HCT116 (cell line): ENCODE measurements at regions not wholly inside any gene's neighbourhood (a gene's known extent, or its start where the extent isn't known, plus 50 kb on each side); places are given as distances from the start of the nearest gene placed in this dataset.
A peak's percentile ranks its signal among the peaks of the same experiment; 100 is the strongest.

ENCODE experiments used
- ATAC-seq: fragments of 200-7000 bp; cut with Tn5 transposase; 2 replicates; pipeline ENCODE4 v1.9.1; 2020; ENCODE audit warnings: mild to moderate bottlenecking, moderate library complexity
- BruUV-seq: library from RNA; stranded (reverse); fragments of 400-500 nt; replicated peaks from 2 replicates; lab custom pipeline; 2021; lab: Mats Ljungman, UMichigan
- CTCF ChIA-PET: fragments of 300-600 bp; sonication (Branson Sonifier 250); formaldehyde crosslinking; loops from one replicate; lab custom pipeline; 2021; ENCODE audit warnings: antibody characterized with exemption; lab: Charles Lee
- POLR2A ChIA-PET: fragments of 300-600, 350-600 bp; sonication (Branson Sonifier 250); formaldehyde crosslinking; loops from one replicate; lab custom pipeline; 2021; ENCODE audit warnings: antibody characterized with exemption; lab: Charles Lee
- RAD21 ChIA-PET, 2 experiments: fragments of 300-600 bp; sonication (Branson Sonifier 250); formaldehyde crosslinking; loops; one replicate each; lab custom pipeline; 2023; ENCODE audit warnings: low total read pairs in 2 of 2; ENCODE audit not compliant: uncharacterized antibody in 2 of 2, unreplicated experiment in 2 of 2, low non-redundant PET in 1 of 2; lab: Charles Lee
- DNase-seq: peaks from one replicate; pipeline ENCODE4 v3.0.0-alpha.2; 2010; ENCODE audit warnings: low read depth, low spot score
- H2AFZ ChIP-seq: fragments of 200-600 bp; shearing (Covaris generic), sonication (generic); 2 replicates; pipeline ENCODE4 v1.6.1; 2017; ENCODE audit warnings: low read depth, mixed run types, mixed read lengths, antibody characterized with exemption, low read length; ENCODE audit not compliant: poor library complexity, severe bottlenecking
- H3K27ac ChIP-seq: 2 replicates; pipeline ENCODE4 v1.5.1; 2012; ENCODE audit warnings: low read depth, low read length
- H3K27me3 ChIP-seq: fragments of 200-600 bp; sonication (generic); 2 replicates; pipeline ENCODE4 v1.6.1; 2016; ENCODE audit warnings: mixed run types, low read length, mixed read lengths; ENCODE audit not compliant: insufficient read depth
- H3K36me3 ChIP-seq, 2 experiments: fragments of 200-500 bp in 1 of 2; fragments of 200-600 bp in 1 of 2; sonication (Bioruptor generic) in 1 of 2; sonication (generic) in 1 of 2; 2 replicates each; pipeline versions ENCODE4 v1.5.1 to v1.6.1; 2014 to 2016; ENCODE audit warnings: low read length in 2 of 2, inconsistent platforms in 1 of 2, mixed read lengths in 1 of 2, mixed run types in 1 of 2; ENCODE audit not compliant: insufficient read depth in 2 of 2, control insufficient read depth in 1 of 2
- H3K4me1 ChIP-seq, 2 experiments: fragments of 200-600 bp in 1 of 2; sonication (generic) in 1 of 2; 2 replicates each; pipeline versions ENCODE4 v1.5.1 to v1.6.1; 2012 to 2017; ENCODE audit warnings: low read length in 2 of 2, inconsistent platforms in 1 of 2, mild to moderate bottlenecking in 1 of 2, mixed read lengths in 1 of 2, mixed run types in 1 of 2, moderate library complexity in 1 of 2; ENCODE audit not compliant: insufficient read depth in 2 of 2, control insufficient read depth in 1 of 2
- H3K4me2 ChIP-seq: fragments of 200-600 bp; sonication (generic); 2 replicates; pipeline ENCODE4 v1.6.1; 2017; ENCODE audit warnings: mixed run types, low read length, mixed read lengths
- H3K4me3 ChIP-seq, 2 experiments: fragments of 200-600 bp in 1 of 2; sonication (generic) in 1 of 2; replicated peaks in 1 of 2; 2 replicates each; pipeline ENCODE4 v1.5.1; 2011 to 2016; ENCODE audit warnings: low read length in 2 of 2, control low read depth in 1 of 2, low read depth in 1 of 2, mild to moderate bottlenecking in 1 of 2, mixed read lengths in 1 of 2, mixed run types in 1 of 2
- H3K79me2 ChIP-seq: fragments of 200-600 bp; sonication (generic); 2 replicates; pipeline ENCODE4 v1.6.1; 2017; ENCODE audit warnings: mild to moderate bottlenecking, mixed run types, low read length, moderate library complexity, mixed read lengths; ENCODE audit not compliant: insufficient read depth
- H3K9ac ChIP-seq: fragments of 200-600 bp; sonication (generic); 2 replicates; pipeline ENCODE4 v1.6.1; 2016; ENCODE audit warnings: low read length, mixed read lengths
- H3K9me2 ChIP-seq: fragments of 200-600 bp; sonication (generic), shearing (Covaris generic); 2 replicates; pipeline ENCODE4 v1.6.1; 2017; ENCODE audit warnings: mixed run types, mild to moderate bottlenecking, moderate library complexity; ENCODE audit not compliant: insufficient read depth
- H3K9me3 ChIP-seq, 2 experiments: fragments of 200-500 bp in 1 of 2; fragments of 200-600 bp in 1 of 2; sonication (Bioruptor generic) in 1 of 2; sonication (generic) in 1 of 2; 2 replicates each; pipeline ENCODE4 v1.6.1; 2014 to 2017; ENCODE audit warnings: low read length in 2 of 2, mixed read lengths in 2 of 2, inconsistent platforms in 1 of 2, low read depth in 1 of 2, mild to moderate bottlenecking in 1 of 2, mixed run types in 1 of 2, moderate library complexity in 1 of 2; ENCODE audit not compliant: control insufficient read depth in 1 of 2, insufficient read depth in 1 of 2
- H4K20me1 ChIP-seq: fragments of 200-600 bp; sonication (generic), shearing (Covaris generic); 2 replicates; pipeline ENCODE4 v1.6.1; 2017; ENCODE audit warnings: mixed run types, mild to moderate bottlenecking, moderate library complexity; ENCODE audit not compliant: insufficient read depth
- ZNF274 ChIP-seq: fragments of 200-500 bp; sonication (Bioruptor generic); IDR thresholded peaks from 2 replicates; pipeline ENCODE4 v1.6.1; 2014; ENCODE audit warnings: mild to moderate bottlenecking, low read depth, low read length, inconsistent platforms
- intact Hi-C: fragments of 100-400 bp; cut with micrococcal nuclease; formaldehyde crosslinking; loops from 2 replicates; pipeline ENCODE4 v1.10.0; 2022
- TF ChIP-seq, protein P1 (sequence below): IDR thresholded peaks from 2 replicates; pipeline ENCODE4 v1.6.1; 2012; ENCODE audit warnings: low read depth

- Histone ChIP-seq H3K4me3 (no peak overlapping the region), H4K20me1 (no peaks in the 10 kb centered on the region), H2AFZ (no peak overlapping the region), H3K4me2 (no peak overlapping the region), H3K4me1 (no peaks in the 10 kb centered on the region), H3K27ac (no peak overlapping the region), H3K9me2 (no peaks in the 10 kb centered on the region), H3K79me2 (no peaks in the 10 kb centered on the region), H3K9me3 (no peaks in the 10 kb centered on the region), H3K27me3 (0 out of 2 replicates have a peak, but pooled peaks cover 4% of the 10 kb centered on the region), H3K36me3 (no peaks in the 10 kb centered on the region), H3K9ac (no peak overlapping the region)
- no TSS peak for BruUV-seq
- DNase-seq (no peak), ATAC-seq (peak; percentile 32; the same call in 1 of the 2 replicates)
- TF ChIP-seq ZNF274: no peak
- TF ChIP-seq, protein P1, sequence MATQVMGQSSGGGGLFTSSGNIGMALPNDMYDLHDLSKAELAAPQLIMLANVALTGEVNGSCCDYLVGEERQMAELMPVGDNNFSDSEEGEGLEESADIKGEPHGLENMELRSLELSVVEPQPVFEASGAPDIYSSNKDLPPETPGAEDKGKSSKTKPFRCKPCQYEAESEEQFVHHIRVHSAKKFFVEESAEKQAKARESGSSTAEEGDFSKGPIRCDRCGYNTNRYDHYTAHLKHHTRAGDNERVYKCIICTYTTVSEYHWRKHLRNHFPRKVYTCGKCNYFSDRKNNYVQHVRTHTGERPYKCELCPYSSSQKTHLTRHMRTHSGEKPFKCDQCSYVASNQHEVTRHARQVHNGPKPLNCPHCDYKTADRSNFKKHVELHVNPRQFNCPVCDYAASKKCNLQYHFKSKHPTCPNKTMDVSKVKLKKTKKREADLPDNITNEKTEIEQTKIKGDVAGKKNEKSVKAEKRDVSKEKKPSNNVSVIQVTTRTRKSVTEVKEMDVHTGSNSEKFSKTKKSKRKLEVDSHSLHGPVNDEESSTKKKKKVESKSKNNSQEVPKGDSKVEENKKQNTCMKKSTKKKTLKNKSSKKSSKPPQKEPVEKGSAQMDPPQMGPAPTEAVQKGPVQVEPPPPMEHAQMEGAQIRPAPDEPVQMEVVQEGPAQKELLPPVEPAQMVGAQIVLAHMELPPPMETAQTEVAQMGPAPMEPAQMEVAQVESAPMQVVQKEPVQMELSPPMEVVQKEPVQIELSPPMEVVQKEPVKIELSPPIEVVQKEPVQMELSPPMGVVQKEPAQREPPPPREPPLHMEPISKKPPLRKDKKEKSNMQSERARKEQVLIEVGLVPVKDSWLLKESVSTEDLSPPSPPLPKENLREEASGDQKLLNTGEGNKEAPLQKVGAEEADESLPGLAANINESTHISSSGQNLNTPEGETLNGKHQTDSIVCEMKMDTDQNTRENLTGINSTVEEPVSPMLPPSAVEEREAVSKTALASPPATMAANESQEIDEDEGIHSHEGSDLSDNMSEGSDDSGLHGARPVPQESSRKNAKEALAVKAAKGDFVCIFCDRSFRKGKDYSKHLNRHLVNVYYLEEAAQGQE: peak; percentile 90
- ChIA-PET RAD21 (no interaction called here), CTCF (interaction anchor here (0.6 to 1.9 kb wide), 4 partner anchors 11 to 122 kb away, joined by 3 to 8 read pairs (median 6); no protein-coding TSS in a partner anchor), POLR2A (interaction anchor here (1.5 kb wide), 1 partner anchor 9 kb away, joined by 3 read pairs; no protein-coding TSS in a partner anchor)
- intact Hi-C loops: loop anchor here (5.0 kb wide), 1 partner anchor 62 kb away; no protein-coding TSS in a partner anchor
Observed at GRCh38 chr15:89419370-89419984, 76.9 kb downstream of the RHCG start.
